HEK293T (cell line): ENCODE measurements at regions not wholly inside any gene's neighbourhood (a gene's known extent, or its start where the extent isn't known, plus 50 kb on each side); places are given as distances from the start of the nearest gene placed in this dataset.

ENCODE experiments used
- CTCF ChIA-PET: fragments of 350-600 bp; formaldehyde crosslinking; extraction: SDS; loops from one replicate; lab custom pipeline; 2021; ENCODE audit warnings: antibody characterized with exemption, inconsistent platforms; lab: Yijun Ruan, JAX
- POLR2A ChIA-PET: fragments of 350-600 bp; formaldehyde crosslinking; extraction: SDS; loops from one replicate; lab custom pipeline; 2020; ENCODE audit warnings: antibody characterized with exemption, inconsistent platforms; lab: Yijun Ruan, JAX
- DNase-seq: peaks from one replicate; pipeline ENCODE4 v3.0.0; 2012; ENCODE audit warnings: mixed read lengths; ENCODE audit errors: extremely low spot score
- ARNT ChIP-seq: fragments of 450-650 bp; IDR thresholded peaks from 2 replicates; pipeline ENCODE4 v1.6.1; 2017; ENCODE audit warnings: mild to moderate bottlenecking
- BHLHE40 ChIP-seq: fragments of 450-650 bp; IDR thresholded peaks from 2 replicates; pipeline ENCODE4 v1.6.1; 2016; ENCODE audit warnings: mild to moderate bottlenecking, moderate library complexity, borderline replicate concordance
- CTBP1 ChIP-seq: fragments of 450-650 bp; IDR thresholded peaks from 2 replicates; pipeline ENCODE4 v1.6.1; 2016; ENCODE audit warnings: borderline replicate concordance
- ELF4 ChIP-seq: fragments of 450-650 bp; IDR thresholded peaks from 2 replicates; pipeline ENCODE4 v1.6.1; 2017; ENCODE audit warnings: antibody characterized with exemption
- FOXA1 ChIP-seq: fragments of 450-650 bp; IDR thresholded peaks from 2 replicates; pipeline ENCODE4 v1.6.1; 2016; ENCODE audit warnings: mild to moderate bottlenecking
- FOXK2 ChIP-seq: fragments of 450-650 bp; IDR thresholded peaks from 2 replicates; pipeline ENCODE4 v1.6.1; 2016; ENCODE audit warnings: mild to moderate bottlenecking
- FOXM1 ChIP-seq: fragments of 450-650 bp; IDR thresholded peaks from 2 replicates; pipeline ENCODE4 v1.6.1; 2017; ENCODE audit warnings: mild to moderate bottlenecking, borderline replicate concordance
- HDGF ChIP-seq: fragments of 450-650 bp; IDR thresholded peaks from 2 replicates; pipeline ENCODE4 v1.6.1; 2017; ENCODE audit warnings: antibody characterized with exemption, borderline replicate concordance
- L3MBTL2 ChIP-seq: fragments of 450-650 bp; conservative IDR thresholded peaks from 2 replicates; pipeline ENCODE4 v1.6.1; 2016; ENCODE audit warnings: mild to moderate bottlenecking
- LEF1 ChIP-seq: fragments of 450-650 bp; IDR thresholded peaks from 2 replicates; pipeline ENCODE4 v1.6.1; 2017; ENCODE audit warnings: mild to moderate bottlenecking, borderline replicate concordance
- NFRKB ChIP-seq: fragments of 450-650 bp; IDR thresholded peaks from 2 replicates; pipeline ENCODE4 v1.6.1; 2016; ENCODE audit warnings: mild to moderate bottlenecking, moderate library complexity
- PKNOX1 ChIP-seq: fragments of 450-650 bp; IDR thresholded peaks from 2 replicates; pipeline ENCODE4 v1.6.1; 2016
- SP1 ChIP-seq: fragments of 450-650 bp; IDR thresholded peaks from 2 replicates; pipeline ENCODE4 v1.6.1; 2017
- SUZ12 ChIP-seq: fragments of 450-650 bp; IDR thresholded peaks from 2 replicates; pipeline ENCODE4 v1.6.1; 2016; ENCODE audit warnings: mild to moderate bottlenecking
- TARDBP ChIP-seq: fragments of 450-650 bp; IDR thresholded peaks from 2 replicates; pipeline ENCODE4 v1.6.1; 2016
- ZNF384 ChIP-seq: fragments of 450-650 bp; IDR thresholded peaks from 2 replicates; pipeline ENCODE4 v1.6.1; 2016

- DNase-seq, result no peak
- ChIA-PET POLR2A (no interaction called here), CTCF (no interaction called here)
- TF ChIP-seq FOXK2 (no peak), NFRKB (no peak), ZNF384 (no peak), FOXA1 (no peak), CTBP1 (no peak), ELF4 (no peak), FOXM1 (no peak), L3MBTL2 (no peak), SUZ12 (no peak), HDGF (no peak), SP1 (no peak)
Observed at GRCh38 chr4:54167508-54167907, 61.6 kb upstream of the PDGFRA start.

- CTCF ChIA-PET, result no interaction called here
- no peak for DNase-seq
- POLR2A ChIA-PET, result no interaction called here
- TF ChIP-seq NFRKB (no peak), FOXM1 (no peak), BHLHE40 (no peak), PKNOX1 (no peak)
Observed at GRCh38 chr4:54169176-54169575, 59.9 kb upstream of the PDGFRA start.

GRCh38 chr4:54172156-54172555 lies 56.9 kb upstream of the PDGFRA start:
- POLR2A ChIA-PET, result no interaction called here
- DNase-seq, result no peak
- TF ChIP-seq LEF1, result no peak
- CTCF ChIA-PET, result no interaction called here

GRCh38 chr4:54173281-54173912 lies 55.7 kb upstream of the PDGFRA start:
- no peak for DNase-seq
- CTCF ChIA-PET, result no interaction called here
- POLR2A ChIA-PET, result no interaction called here
- TF ChIP-seq NFRKB (no peak), ZNF384 (no peak), SP1 (no peak), LEF1 (no peak)

- ChIA-PET POLR2A (no interaction called here), CTCF (no interaction called here)
- no peak for DNase-seq
- TF ChIP-seq HDGF, result no peak
- no peak for TF ChIP-seq L3MBTL2
- TF ChIP-seq PKNOX1, result no peak
- TF ChIP-seq NFRKB, result no peak
- no peak for TF ChIP-seq SUZ12
- no peak for TF ChIP-seq ELF4
- no peak for TF ChIP-seq SP1
- no peak for TF ChIP-seq TARDBP
- no peak for TF ChIP-seq CTBP1
- no peak for TF ChIP-seq ARNT
- no peak for TF ChIP-seq LEF1
- no peak for TF ChIP-seq ZNF384
- TF ChIP-seq FOXM1, result no peak
- no peak for TF ChIP-seq FOXA1
- TF ChIP-seq FOXK2, result no peak
- no peak for TF ChIP-seq BHLHE40
Observed at GRCh38 chr4:54176202-54176601, 52.9 kb upstream of the PDGFRA start.
